ENCODE measurements at regions not wholly inside any gene's neighbourhood (a gene's known extent, or its start where the extent isn't known, plus 50 kb on each side); places are given as distances from the start of the nearest gene placed in this dataset.

DNA sequence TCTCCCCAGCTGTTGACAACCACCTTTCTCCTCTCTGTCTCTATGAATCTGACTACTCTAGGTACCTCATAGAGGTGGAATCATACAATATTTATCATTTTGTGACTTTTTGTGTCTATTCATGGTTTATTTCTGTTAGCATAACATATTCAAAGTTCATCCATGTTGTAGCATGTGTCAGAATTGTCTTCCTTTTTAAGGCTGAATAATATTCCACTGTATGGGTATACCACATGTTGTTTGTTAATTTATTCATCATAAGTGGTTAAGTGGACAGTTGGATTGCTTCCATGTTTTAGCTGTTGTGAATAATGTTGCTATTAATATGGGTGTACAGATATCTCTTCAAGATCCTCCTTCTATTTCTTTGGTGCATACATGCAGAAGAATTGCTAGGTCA, 69.9 kb upstream of the COMTD1 start:
- DNase-seq (ENCODE audit: low read depth): no peak
- no peak overlapping the region for H3K4me3 ChIP-seq (ENCODE audit: low read depth, low read length)
- TF ChIP-seq, protein P1, sequence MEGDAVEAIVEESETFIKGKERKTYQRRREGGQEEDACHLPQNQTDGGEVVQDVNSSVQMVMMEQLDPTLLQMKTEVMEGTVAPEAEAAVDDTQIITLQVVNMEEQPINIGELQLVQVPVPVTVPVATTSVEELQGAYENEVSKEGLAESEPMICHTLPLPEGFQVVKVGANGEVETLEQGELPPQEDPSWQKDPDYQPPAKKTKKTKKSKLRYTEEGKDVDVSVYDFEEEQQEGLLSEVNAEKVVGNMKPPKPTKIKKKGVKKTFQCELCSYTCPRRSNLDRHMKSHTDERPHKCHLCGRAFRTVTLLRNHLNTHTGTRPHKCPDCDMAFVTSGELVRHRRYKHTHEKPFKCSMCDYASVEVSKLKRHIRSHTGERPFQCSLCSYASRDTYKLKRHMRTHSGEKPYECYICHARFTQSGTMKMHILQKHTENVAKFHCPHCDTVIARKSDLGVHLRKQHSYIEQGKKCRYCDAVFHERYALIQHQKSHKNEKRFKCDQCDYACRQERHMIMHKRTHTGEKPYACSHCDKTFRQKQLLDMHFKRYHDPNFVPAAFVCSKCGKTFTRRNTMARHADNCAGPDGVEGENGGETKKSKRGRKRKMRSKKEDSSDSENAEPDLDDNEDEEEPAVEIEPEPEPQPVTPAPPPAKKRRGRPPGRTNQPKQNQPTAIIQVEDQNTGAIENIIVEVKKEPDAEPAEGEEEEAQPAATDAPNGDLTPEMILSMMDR (conservative IDR thresholded peaks at IDR 0.05; ENCODE audit: low read depth, low read length): no peak

DNA sequence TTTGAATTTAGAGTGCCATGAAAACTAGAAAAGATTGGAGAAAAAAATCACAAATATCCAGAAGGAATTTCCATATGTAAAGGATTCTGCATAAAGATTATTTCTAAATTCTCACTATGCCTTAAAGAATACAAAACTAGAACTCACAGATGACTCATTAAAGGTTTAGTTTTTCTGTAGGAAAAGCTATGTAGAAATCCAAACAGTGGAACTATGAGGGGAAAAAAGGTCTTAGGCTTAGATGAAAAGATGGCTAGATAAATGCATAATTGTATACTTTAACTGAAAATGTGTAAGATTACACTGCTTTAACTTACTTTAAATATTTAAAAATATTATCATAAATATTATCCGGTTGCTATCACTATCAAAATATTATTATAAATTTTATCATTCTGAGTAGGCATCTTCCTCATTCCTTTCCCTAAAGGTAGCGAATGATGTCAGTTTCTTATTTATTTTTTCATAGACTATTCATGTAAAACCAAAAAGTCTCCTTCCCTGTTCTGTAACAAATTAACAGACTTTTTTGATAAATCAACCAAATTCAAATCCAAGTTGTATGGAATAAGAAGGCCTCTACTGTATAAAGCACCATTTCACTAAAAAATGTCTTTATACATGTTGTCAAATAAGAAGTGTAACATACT, 69.1 kb upstream of the COMTD1 start:
- DNase-seq (ENCODE audit: low read depth): peak; percentile 30
- no peak overlapping the region for H3K4me3 ChIP-seq (ENCODE audit: low read depth, low read length)
- TF ChIP-seq, protein P1 (conservative IDR thresholded peaks at IDR 0.05; ENCODE audit: low read depth, low read length): no peak

DNA sequence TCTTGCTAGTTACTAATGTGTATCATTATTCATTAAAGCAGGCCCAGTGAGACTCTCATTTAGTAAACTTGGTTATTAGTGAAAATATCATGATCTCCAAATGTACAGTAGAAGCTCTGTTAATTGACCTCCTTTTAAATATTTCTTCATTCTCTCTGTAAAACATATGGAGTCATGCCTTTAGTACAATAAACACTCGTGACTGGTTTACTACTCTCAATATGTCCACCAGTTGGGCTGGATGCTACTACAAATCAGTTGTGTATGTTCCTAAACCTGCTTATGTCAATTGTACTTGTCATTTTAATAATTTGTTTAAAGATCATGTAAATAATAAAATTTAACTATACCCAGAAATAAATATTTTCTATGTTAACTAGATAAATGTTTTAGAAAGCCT, 68.6 kb upstream of the COMTD1 start:
- H3K4me3 ChIP-seq (ENCODE audit: low read depth, low read length): no peak overlapping the region
- DNase-seq (ENCODE audit: low read depth): no peak
- TF ChIP-seq, protein P1 (conservative IDR thresholded peaks at IDR 0.05; ENCODE audit: low read depth, low read length): no peak

DNA sequence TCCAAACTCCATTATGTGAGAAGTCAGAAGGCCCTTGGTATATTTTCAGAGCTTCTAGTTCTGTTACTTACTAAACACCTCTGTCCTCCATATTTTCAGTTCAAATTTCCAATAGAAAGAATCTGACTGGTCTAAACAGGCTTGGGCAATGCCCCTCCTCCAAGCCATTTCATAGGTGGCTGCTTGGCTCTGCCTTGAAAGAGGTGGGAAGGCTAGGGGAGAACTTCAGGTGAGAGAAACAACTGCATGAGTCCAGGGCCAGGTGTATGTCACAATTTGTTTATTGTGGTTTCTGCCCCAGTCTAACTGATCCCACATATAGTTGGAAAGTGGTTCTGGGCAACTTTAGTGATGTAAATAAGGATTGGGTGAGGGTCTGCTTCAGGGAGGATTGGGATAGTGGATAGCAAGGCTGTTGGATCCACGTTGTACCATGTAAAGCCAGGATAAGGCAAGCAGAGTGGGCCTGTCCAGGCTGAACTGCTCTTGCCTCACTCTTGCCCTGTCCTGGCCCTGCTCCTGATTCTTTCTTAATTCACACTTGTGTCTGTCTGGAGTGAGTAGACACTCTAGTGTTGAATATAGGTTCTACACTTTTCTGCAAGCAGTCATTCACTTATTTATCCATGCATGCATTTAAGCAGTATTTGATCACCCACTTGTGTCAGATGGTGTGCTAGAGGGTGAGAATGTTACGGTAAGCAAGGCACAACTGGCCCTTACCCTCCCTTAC, 67.5 kb upstream of the COMTD1 start:
- TF ChIP-seq, protein P1 (conservative IDR thresholded peaks at IDR 0.05; ENCODE audit: low read depth, low read length): no peak

DNA sequence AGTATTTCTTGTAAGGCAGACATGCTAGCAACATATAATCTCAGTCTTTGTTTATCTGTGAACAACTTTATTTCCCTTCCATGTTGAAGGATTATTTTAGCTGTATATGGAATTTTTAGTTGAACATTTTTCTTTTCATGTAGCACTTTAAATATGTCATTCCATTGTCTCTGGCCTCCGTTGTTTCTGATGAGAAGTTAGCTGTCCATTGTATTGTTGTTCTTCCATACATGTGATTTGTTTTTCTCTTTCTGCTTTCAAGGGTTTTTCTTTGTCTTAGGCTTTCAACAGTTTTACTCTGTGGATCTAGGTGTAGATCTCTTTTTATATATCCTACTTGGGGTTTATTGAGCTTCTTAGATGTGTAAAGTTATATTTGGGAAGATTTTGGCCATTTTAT, 66.3 kb upstream of the COMTD1 start:
- H3K4me3 ChIP-seq (ENCODE audit: low read depth, low read length): no peak overlapping the region
- DNase-seq (ENCODE audit: low read depth): no peak
- TF ChIP-seq, protein P1 (conservative IDR thresholded peaks at IDR 0.05; ENCODE audit: low read depth, low read length): no peak

More for the DNA sequence above, 67.5 kb upstream of the COMTD1 start:
- H3K4me3 ChIP-seq (ENCODE audit: low read depth, low read length): no peak overlapping the region
- no peak for DNase-seq (ENCODE audit: low read depth)

- TF ChIP-seq, protein P1 (conservative IDR thresholded peaks at IDR 0.05; ENCODE audit: low read depth, low read length): no peak
- no peak overlapping the region for H3K4me3 ChIP-seq (ENCODE audit: low read depth, low read length)
- DNase-seq (ENCODE audit: low read depth): no peak
Observed at GRCh38 chr10:75297021-75297599, 61.4 kb upstream of the COMTD1 start.
